SK-N-SH (cell line): ENCODE measurements at regions not wholly inside any gene's neighbourhood (a gene's known extent, or its start where the extent isn't known, plus 50 kb on each side); places are given as distances from the start of the nearest gene placed in this dataset.

Experiments
- CTCF ChIA-PET: fragments of 300-600, 350-600 bp; formaldehyde crosslinking; extraction: SDS; loops from one replicate; lab custom pipeline; 2021; lab: Yijun Ruan, JAX
- POLR2A ChIA-PET: fragments of 350-600 bp; sonication (Branson Sonifier 250); formaldehyde crosslinking; extraction: SDS; loops from one replicate; lab custom pipeline; 2020; ENCODE audit warnings: antibody characterized with exemption, inconsistent platforms; lab: Yijun Ruan, JAX
- DNase-seq: peaks from one replicate; pipeline ENCODE4 v3.0.0; 2012
- H2AFZ ChIP-seq: fragments of 200-600 bp; sonication (generic); 2 replicates; pipeline ENCODE4 v1.8.1; 2016; ENCODE audit warnings: antibody characterized with exemption, mild to moderate bottlenecking, low read depth
- H3F3A ChIP-seq: fragments of 200-600 bp; sonication (generic); replicated peaks from 2 replicates; pipeline ENCODE3; 2016; ENCODE audit warnings: antibody characterized with exemption, mild to moderate bottlenecking; ENCODE audit not compliant: insufficient read depth
- H3K27ac ChIP-seq, 2 experiments: fragments of 200-500 bp in 1 of 2; fragments of 200-600 bp in 1 of 2; sonication (Bioruptor generic) in 1 of 2; sonication (generic), shearing (Covaris generic) in 1 of 2; 2 replicates each; pipeline versions ENCODE4 v1.5.1 to v1.6.1; 2014 to 2016; ENCODE audit warnings: low read depth in 2 of 2, inconsistent platforms in 1 of 2, low read length in 1 of 2, mild to moderate bottlenecking in 1 of 2, mixed read lengths in 1 of 2
- H3K27me3 ChIP-seq: fragments of 200-600 bp; sonication (generic), shearing (Covaris generic); 2 replicates; pipeline ENCODE4 v1.6.1; 2016; ENCODE audit warnings: mixed run types; ENCODE audit not compliant: insufficient read depth
- H3K36me3 ChIP-seq, 2 experiments: fragments of 200-500 bp in 1 of 2; fragments of 200-600 bp in 1 of 2; sonication (Bioruptor generic) in 1 of 2; sonication (generic) in 1 of 2; replicated peaks in 1 of 2; 2 replicates each; pipeline versions ENCODE3 to v1.5.1; 2014 to 2016; ENCODE audit warnings: low read length in 1 of 2, mild to moderate bottlenecking in 1 of 2; ENCODE audit not compliant: insufficient read depth in 2 of 2, control insufficient read depth in 1 of 2
- H3K4me1 ChIP-seq, 2 experiments: fragments of 200-500 bp in 1 of 2; fragments of 200-600 bp in 1 of 2; sonication (Bioruptor generic) in 1 of 2; sonication (generic), shearing (Covaris generic) in 1 of 2; 2 replicates each; pipeline versions ENCODE4 v1.5.1 to v1.6.1; 2014 to 2016; ENCODE audit warnings: low read depth in 1 of 2, low read length in 1 of 2, mixed run types in 1 of 2; ENCODE audit not compliant: insufficient read depth in 2 of 2, control insufficient read depth in 1 of 2
- H3K4me2 ChIP-seq: fragments of 200-600 bp; sonication (generic), shearing (Covaris generic); 2 replicates; pipeline ENCODE4 v1.6.1; 2017; ENCODE audit warnings: mixed run types
- H3K4me3 ChIP-seq, 2 experiments: fragments of 200-500 bp in 1 of 2; fragments of 200-600 bp in 1 of 2; sonication (Bioruptor generic) in 1 of 2; sonication (generic), shearing (Covaris generic) in 1 of 2; 2 replicates each; pipeline versions ENCODE4 v1.5.1 to v1.8.1; 2014 to 2016; ENCODE audit warnings: low read depth in 2 of 2, inconsistent platforms in 1 of 2, low read length in 1 of 2, mild to moderate bottlenecking in 1 of 2, mixed read lengths in 1 of 2, moderate library complexity in 1 of 2
- H3K79me2 ChIP-seq: fragments of 200-600 bp; sonication (generic); 2 replicates; pipeline ENCODE4 v1.8.1; 2017; ENCODE audit warnings: mild to moderate bottlenecking; ENCODE audit not compliant: insufficient read depth
- H3K9ac ChIP-seq: fragments of 200-600 bp; sonication (generic); 2 replicates; pipeline ENCODE4 v1.6.1; 2017; ENCODE audit warnings: mixed run types
- H3K9me2 ChIP-seq: fragments of 200-600 bp; sonication (generic); 2 replicates; pipeline ENCODE4 v1.6.1; 2017; ENCODE audit warnings: mixed run types
- H3K9me3 ChIP-seq: fragments of 200-600 bp; sonication (generic); 2 replicates; pipeline ENCODE4 v1.6.1; 2017; ENCODE audit warnings: mixed run types, mild to moderate bottlenecking, moderate library complexity
- H4K20me1 ChIP-seq: fragments of 200-600 bp; sonication (generic); 2 replicates; pipeline ENCODE4 v1.6.1; 2017; ENCODE audit warnings: mild to moderate bottlenecking, mixed run types; ENCODE audit not compliant: insufficient read depth
- CHD2 ChIP-seq: fragments of 150-350 bp; IDR thresholded peaks from 2 replicates; pipeline ENCODE4 v1.6.1; 2018; ENCODE audit warnings: low read length; ENCODE audit not compliant: partially characterized antibody
- EZH2phosphoT487 ChIP-seq: fragments of 200-600 bp; sonication (generic); IDR thresholded peaks from 2 replicates; pipeline ENCODE4 v1.6.1; 2017; ENCODE audit warnings: low read depth, mixed run types, mild to moderate bottlenecking, antibody characterized with exemption, moderate library complexity, borderline replicate concordance
- FOSL2 ChIP-seq: IDR thresholded peaks from 2 replicates; pipeline ENCODE4 v1.4.0; 2012; ENCODE audit warnings: low read depth, mild to moderate bottlenecking, moderate library complexity, borderline replicate concordance
- FOXJ3 ChIP-seq: sonication (generic); formaldehyde crosslinking; IDR thresholded peaks from 2 replicates; pipeline ENCODE4 v1.5.1; 2020; ENCODE audit warnings: mild to moderate bottlenecking, missing genetic modification reagents
- FOXM1 ChIP-seq: IDR thresholded peaks from 2 replicates; pipeline ENCODE4 v1.4.0; 2012; ENCODE audit warnings: low read depth, mild to moderate bottlenecking
- JUND ChIP-seq: IDR thresholded peaks from 2 replicates; pipeline ENCODE4 v1.4.0; 2012
- POLR2AphosphoS5 ChIP-seq: IDR thresholded peaks from 2 replicates; pipeline ENCODE4 v1.6.1; 2012; ENCODE audit warnings: low read depth, low read length
- RFX5 ChIP-seq: IDR thresholded peaks from 2 replicates; pipeline ENCODE4 v1.6.1; 2012; ENCODE audit warnings: mild to moderate bottlenecking, improper control_type of control experiment, low read length
- WGBS: methylation state at CpG from one replicate; pipeline ENCODE4 v1.1.6; 2017; ENCODE audit warnings: low lambda C conversion rate; 5-methylcytosine and 5-hydroxymethylcytosine counted together
- TF ChIP-seq, protein P1 (sequence below): IDR thresholded peaks from 2 replicates; pipeline ENCODE4 v1.6.1; 2012; ENCODE audit warnings: mild to moderate bottlenecking, low read depth, low read length, moderate library complexity
- TF ChIP-seq, protein P2 (sequence below): IDR thresholded peaks from 2 replicates; pipeline ENCODE4; 2012
- TF ChIP-seq, protein P3 (sequence below): fragments of 150-350 bp; IDR thresholded peaks from 2 replicates; pipeline ENCODE4 v1.6.1; 2017; ENCODE audit warnings: antibody characterized with exemption, low read length, low read depth, borderline replicate concordance

DNA sequence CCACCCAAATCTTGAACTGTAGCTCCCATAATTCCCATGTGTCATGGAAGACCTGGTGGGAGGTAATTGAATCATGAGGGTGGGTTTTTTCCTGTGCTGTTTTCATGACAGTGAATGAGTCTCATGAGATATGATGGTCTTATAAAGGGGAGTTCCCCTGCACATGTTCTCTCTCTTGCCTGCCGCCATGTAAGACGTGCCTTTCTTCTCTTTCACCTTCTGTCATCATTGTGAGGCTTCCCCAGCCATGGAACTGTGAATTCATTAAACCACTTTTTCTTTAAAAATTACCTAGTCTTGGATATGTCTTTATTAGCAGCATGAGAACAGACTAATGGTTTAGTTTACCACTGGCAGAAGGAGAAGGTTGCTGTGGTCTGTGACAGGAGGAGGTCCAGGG, 111.5 kb upstream of the RAB18 start:
- H3K9ac ChIP-seq, result no peak overlapping the region
- H3K79me2 ChIP-seq, result no peaks in the 10 kb centered on the region
- no peaks in the 10 kb centered on the region for H3K9me3 ChIP-seq
- H3K27ac ChIP-seq, result no peak overlapping the region
- no peaks in the 10 kb centered on the region for H4K20me1 ChIP-seq
- no peak overlapping the region for H3K4me3 ChIP-seq
- no peaks in the 10 kb centered on the region for H3K36me3 ChIP-seq
- H3K4me2 ChIP-seq, result no peak overlapping the region
- ChIA-PET CTCF (interaction anchor here (1.3 kb wide), 1 partner anchor 989 kb away, joined by 3 read pairs; no protein-coding TSS in a partner anchor), POLR2A (no interaction called here)
- H3K27me3 ChIP-seq, result no peaks in the 10 kb centered on the region
- no peaks in the 10 kb centered on the region for H3K4me1 ChIP-seq
- DNase-seq, result no peak
- H3K9me2 ChIP-seq, result no peaks in the 10 kb centered on the region
- TF ChIP-seq, protein P1, sequence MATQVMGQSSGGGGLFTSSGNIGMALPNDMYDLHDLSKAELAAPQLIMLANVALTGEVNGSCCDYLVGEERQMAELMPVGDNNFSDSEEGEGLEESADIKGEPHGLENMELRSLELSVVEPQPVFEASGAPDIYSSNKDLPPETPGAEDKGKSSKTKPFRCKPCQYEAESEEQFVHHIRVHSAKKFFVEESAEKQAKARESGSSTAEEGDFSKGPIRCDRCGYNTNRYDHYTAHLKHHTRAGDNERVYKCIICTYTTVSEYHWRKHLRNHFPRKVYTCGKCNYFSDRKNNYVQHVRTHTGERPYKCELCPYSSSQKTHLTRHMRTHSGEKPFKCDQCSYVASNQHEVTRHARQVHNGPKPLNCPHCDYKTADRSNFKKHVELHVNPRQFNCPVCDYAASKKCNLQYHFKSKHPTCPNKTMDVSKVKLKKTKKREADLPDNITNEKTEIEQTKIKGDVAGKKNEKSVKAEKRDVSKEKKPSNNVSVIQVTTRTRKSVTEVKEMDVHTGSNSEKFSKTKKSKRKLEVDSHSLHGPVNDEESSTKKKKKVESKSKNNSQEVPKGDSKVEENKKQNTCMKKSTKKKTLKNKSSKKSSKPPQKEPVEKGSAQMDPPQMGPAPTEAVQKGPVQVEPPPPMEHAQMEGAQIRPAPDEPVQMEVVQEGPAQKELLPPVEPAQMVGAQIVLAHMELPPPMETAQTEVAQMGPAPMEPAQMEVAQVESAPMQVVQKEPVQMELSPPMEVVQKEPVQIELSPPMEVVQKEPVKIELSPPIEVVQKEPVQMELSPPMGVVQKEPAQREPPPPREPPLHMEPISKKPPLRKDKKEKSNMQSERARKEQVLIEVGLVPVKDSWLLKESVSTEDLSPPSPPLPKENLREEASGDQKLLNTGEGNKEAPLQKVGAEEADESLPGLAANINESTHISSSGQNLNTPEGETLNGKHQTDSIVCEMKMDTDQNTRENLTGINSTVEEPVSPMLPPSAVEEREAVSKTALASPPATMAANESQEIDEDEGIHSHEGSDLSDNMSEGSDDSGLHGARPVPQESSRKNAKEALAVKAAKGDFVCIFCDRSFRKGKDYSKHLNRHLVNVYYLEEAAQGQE, result no peak
- TF ChIP-seq FOXM1, result no peak
- TF ChIP-seq CHD2, result no peak
- no peak for TF ChIP-seq JUND
- no peak for TF ChIP-seq FOXJ3
- TF ChIP-seq, protein P2, sequence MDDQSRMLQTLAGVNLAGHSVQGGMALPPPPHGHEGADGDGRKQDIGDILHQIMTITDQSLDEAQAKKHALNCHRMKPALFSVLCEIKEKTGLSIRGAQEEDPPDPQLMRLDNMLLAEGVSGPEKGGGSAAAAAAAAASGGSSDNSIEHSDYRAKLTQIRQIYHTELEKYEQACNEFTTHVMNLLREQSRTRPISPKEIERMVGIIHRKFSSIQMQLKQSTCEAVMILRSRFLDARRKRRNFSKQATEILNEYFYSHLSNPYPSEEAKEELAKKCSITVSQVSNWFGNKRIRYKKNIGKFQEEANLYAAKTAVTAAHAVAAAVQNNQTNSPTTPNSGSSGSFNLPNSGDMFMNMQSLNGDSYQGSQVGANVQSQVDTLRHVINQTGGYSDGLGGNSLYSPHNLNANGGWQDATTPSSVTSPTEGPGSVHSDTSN, result no peak
- TF ChIP-seq, protein P3, sequence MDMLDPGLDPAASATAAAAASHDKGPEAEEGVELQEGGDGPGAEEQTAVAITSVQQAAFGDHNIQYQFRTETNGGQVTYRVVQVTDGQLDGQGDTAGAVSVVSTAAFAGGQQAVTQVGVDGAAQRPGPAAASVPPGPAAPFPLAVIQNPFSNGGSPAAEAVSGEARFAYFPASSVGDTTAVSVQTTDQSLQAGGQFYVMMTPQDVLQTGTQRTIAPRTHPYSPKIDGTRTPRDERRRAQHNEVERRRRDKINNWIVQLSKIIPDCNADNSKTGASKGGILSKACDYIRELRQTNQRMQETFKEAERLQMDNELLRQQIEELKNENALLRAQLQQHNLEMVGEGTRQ, result no peak
- TF ChIP-seq POLR2AphosphoS5, result no peak
- no peak for TF ChIP-seq EZH2phosphoT487
- TF ChIP-seq RFX5, result no peak
- WGBS, result 12% methylated on average over 2 of the region's 2 CpGs
- no peak overlapping the region for H2AFZ ChIP-seq
- no peaks in the 10 kb centered on the region for H3F3A ChIP-seq

DNA sequence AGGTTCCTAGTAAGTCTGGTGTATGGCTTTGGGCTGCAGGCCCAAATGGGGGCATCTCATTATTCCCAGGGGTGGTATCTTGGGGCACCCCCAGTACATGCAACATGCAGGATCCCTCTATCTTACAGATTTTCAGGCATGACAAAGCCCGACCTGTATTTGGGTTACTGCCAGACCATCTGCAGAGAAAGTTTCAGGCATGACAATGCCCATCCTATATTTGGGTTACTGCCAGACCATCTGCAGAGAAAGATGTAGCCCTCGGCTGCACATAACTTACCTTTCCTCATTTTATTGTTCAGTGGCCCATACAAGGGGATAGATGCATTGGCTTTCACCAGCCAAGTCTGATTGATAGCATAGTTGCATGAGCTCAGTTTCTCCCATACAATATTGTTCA, 112.2 kb upstream of the RAB18 start:
- H3K4me1 ChIP-seq, result no peaks in the 10 kb centered on the region

More for the DNA sequence above, 112.2 kb upstream of the RAB18 start:
- ChIA-PET POLR2A (no interaction called here), CTCF (interaction anchor here (1.3 kb wide), 1 partner anchor 990 kb away, joined by 3 read pairs; no protein-coding TSS in a partner anchor)
- Histone ChIP-seq H3K9ac (no peak overlapping the region), H3F3A (no peaks in the 10 kb centered on the region), H3K4me2 (no peak overlapping the region), H3K9me3 (no peaks in the 10 kb centered on the region), H3K27ac (no peak overlapping the region), H3K79me2 (no peaks in the 10 kb centered on the region), H4K20me1 (no peaks in the 10 kb centered on the region), H3K9me2 (no peaks in the 10 kb centered on the region), H3K4me3 (no peak overlapping the region), H3K36me3 (no peaks in the 10 kb centered on the region), H2AFZ (no peak overlapping the region), H3K27me3 (no peaks in the 10 kb centered on the region)
- DNase-seq, result no peak
- WGBS, result 3% methylated on average over 2 of the region's 2 CpGs
- TF ChIP-seq FOXM1 (no peak), FOSL2 (no peak)
